ENCODE measurements at regions not wholly inside any gene's neighbourhood (a gene's known extent, or its start where the extent isn't known, plus 50 kb on each side); places are given as distances from the start of the nearest gene placed in this dataset.
"Not testable (repeated sequence)": the region's sequence is repeated elsewhere in the genome, so short reads cannot be mapped to it uniquely, and the experiment has no call there.

- not testable (repeated sequence) for H3K9me3 Mint-ChIP-seq; ATAC-seq (replicated peaks); H3K27me3 Mint-ChIP-seq; DNase-seq; H3K36me3 Mint-ChIP-seq (ENCODE audit: insufficient read depth)
- peak overlapping the region; percentile 13 to 47 for H3K4me3 Mint-ChIP-seq
- peak overlapping the region; percentile 61 to 92 for H3K27ac Mint-ChIP-seq
- H3K4me1 Mint-ChIP-seq (ENCODE audit: low read depth in 2 of 2) = peaks cover 49 to 56% of the 10 kb centered on the region in 2 donors
Measured at GRCh38 chr3:172579753-172580152, 56.5 kb upstream of the TNFSF10 start.

DNA sequence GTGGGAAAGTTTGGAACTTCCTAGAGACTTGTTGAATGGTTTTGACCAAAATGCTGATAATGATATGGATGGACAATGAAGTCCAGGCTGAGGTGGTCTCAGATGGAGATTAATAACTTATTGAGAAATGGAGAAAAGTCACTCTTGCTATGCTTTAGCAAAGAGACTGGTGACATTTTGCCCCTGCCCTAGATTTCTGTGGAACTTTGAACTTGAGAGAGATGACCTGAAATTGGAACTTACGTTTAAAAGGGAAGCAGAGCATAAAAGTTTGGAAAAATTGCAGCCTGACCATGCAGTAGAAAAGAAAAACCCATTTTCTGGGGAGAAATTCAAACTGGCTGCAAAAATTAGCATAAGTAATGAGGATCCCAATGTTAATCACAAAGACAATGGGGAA, 55.5 kb upstream of the TNFSF10 start:
- not testable (repeated sequence) for ATAC-seq (replicated peaks); H3K27me3 Mint-ChIP-seq; H3K9me3 Mint-ChIP-seq; DNase-seq; H3K36me3 Mint-ChIP-seq (ENCODE audit: insufficient read depth); H3K4me3 Mint-ChIP-seq
- peaks cover 48 to 56% of the 10 kb centered on the region in 2 donors for H3K4me1 Mint-ChIP-seq (ENCODE audit: low read depth in 2 of 2)
- peak overlapping the region; percentile 16 to 92 for H3K27ac Mint-ChIP-seq

DNA sequence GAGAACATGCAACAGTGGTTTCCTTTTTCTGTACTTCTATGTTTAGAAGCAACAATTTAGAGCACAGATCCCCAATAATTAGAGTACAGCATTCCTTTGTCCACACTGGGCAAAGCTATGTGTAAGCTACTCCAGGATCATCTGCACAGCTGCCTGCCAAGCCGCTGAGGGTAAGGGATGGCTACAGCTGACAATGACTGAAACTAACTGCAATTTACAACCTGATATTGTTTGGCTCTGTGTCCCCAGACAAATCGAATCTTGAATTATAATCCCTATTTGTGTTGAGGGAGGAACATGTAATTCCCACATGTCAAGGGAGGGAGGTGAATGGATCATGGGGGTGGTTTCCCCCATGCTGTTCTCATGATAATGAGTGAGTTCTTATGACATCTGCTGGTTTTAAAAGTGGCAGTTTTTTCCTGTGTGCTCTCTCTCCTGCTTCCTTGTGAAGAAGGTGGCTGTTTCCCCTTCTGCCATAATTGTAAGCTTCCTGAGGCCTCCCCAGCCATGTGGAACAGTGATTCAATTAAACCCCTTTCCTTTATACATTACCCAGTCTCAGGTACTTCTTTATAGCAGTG, 54.8 kb upstream of the TNFSF10 start:
- ATAC-seq (replicated peaks) (no peak), DNase-seq (no peak)
- Mint-ChIP-seq H3K27ac (peak overlapping the region; percentile 16 to 92), H3K9me3 (no peaks in the 10 kb centered on the region), H3K36me3 (ENCODE audit: insufficient read depth) (peaks cover 2% of the 10 kb centered on the region), H3K4me3 (no peak overlapping the region), H3K27me3 (no peaks in the 10 kb centered on the region), H3K4me1 (ENCODE audit: low read depth in 2 of 2) (peaks cover 46 to 56% of the 10 kb centered on the region in 2 donors)

- Mint-ChIP-seq H3K4me1 (ENCODE audit: low read depth in 2 of 2) (peaks cover 29 to 33% of the 10 kb centered on the region in 2 donors), H3K4me3 (no peak overlapping the region), H3K9me3 (peaks cover 0 to 2% of the 10 kb centered on the region in 2 donors), H3K27me3 (no peaks in the 10 kb centered on the region), H3K27ac (no peak overlapping the region), H3K36me3 (ENCODE audit: insufficient read depth) (no peaks in the 10 kb centered on the region)
- DNase-seq = no peak
- ATAC-seq (replicated peaks) = no peak
Measured at GRCh38 chr3:172575375-172575774, 52.1 kb upstream of the TNFSF10 start.

DNA sequence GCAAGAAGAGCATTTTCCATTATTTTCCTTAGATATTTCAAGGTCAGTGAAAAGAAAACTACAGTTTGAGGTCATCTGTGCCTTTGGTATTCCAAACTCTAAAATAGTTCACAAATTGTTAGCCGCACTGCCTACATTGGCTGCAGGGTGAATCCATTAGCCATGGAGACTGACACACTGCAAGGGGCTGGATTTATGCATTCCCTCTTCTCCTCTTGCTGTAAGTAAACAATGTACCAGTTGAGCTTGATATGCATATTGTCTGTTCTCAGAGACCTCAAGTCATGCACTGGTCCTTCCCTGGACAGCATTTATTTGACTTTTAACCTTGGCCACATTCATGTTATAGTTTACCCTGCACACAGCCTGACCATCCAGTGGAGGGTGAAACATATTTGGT, 50.2 kb upstream of the TNFSF10 start:
- peaks cover 0 to 2% of the 10 kb centered on the region in 2 donors for H3K9me3 Mint-ChIP-seq
- peaks cover 14 to 15% of the 10 kb centered on the region in 2 donors for H3K4me1 Mint-ChIP-seq (ENCODE audit: low read depth in 2 of 2)
- no peak overlapping the region for H3K27ac Mint-ChIP-seq
- H3K36me3 Mint-ChIP-seq (ENCODE audit: insufficient read depth) = no peaks in the 10 kb centered on the region
- DNase-seq = no peak
- ATAC-seq (replicated peaks) = no peak
- H3K4me3 Mint-ChIP-seq = no peak overlapping the region
- no peaks in the 10 kb centered on the region for H3K27me3 Mint-ChIP-seq

Measured in effector memory CD8-positive, alpha-beta T cell (primary cell).